GM21367 (cell line): ENCODE measurements at regions not wholly inside any gene's neighbourhood (a gene's known extent, or its start where the extent isn't known, plus 50 kb on each side); places are given as distances from the start of the nearest gene placed in this dataset.
"Not testable (repeated sequence)": the region's sequence is repeated elsewhere in the genome, so short reads cannot be mapped to it uniquely, and the experiment has no call there.

Source experiments
- ATAC-seq: cut with Tn5 transposase; IDR thresholded peaks from one replicate; pipeline ENCODE4 v1.9.1; 2021; ENCODE audit not compliant: unreplicated experiment

DNA sequence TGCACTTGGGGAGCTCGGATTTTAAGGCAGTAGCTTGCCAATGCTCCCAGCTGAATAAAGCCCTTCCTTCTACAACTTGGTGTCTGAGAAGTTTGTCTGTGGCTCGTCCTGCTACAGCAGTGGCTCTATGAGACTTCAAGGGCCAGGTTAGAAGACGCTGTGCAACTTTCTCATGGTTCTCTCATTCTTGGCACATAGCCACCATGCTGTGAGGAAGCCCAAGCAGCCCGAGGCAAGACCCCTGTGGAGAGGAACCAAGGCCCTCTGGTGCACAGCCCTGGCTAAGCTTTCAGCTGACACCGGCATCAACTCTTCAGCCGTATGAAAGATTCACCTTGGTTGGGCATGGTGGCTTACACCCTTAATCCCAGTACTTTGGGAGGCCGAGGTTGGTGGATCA is 116.9 kb upstream of the EEF2KMT start:
- no peak for ATAC-seq

DNA sequence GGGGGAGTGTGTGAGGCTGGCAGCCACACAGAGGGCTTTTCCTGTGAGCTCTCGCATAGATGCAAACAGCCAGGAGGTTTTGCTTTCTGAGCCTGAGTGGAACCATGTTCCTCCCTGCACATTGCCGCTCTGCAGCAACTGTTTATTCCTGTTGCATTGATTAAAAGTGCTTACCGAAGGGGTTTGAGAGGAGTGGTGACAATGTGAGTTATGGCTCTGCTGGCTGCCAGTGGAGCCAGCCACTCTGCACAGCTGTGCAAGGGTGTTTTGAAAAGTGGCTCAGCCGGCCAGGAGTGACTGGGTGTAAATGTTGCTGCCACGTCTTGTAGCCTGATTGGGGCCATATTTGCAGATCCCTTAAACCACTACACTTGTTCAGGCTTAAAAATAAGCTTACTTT is 114.9 kb upstream of the EEF2KMT start:
- not testable (repeated sequence) for ATAC-seq

DNA sequence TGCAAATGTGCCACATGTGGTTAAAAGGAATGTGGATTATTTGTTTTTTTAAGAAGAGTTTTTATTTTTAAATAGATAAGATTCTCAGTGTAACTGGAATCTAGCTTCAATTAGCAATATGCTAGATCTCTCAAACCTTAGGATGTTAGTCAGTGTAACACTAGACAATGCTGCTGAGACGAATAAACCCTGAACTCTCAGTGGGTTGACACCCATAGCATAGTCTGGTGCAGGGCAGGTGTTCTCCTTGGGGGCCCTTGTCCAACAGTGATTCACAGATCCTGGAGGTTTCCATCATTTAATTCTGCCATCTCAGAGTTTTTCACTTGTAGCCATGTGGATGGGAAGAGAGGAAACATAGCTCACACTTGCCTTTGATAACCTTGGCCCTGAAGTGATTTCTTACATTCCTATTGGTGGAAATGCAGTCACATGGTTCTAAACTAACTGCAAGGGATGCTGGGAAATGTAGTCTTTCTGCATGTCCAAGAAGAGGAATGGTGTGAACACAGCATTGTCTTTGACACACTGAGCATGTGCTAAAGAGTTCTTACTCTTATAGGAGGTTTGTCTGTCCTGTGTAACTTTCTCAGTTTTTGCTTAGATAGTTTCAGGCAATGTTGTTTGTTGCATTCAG is 110.4 kb upstream of the EEF2KMT start:
- not testable (repeated sequence) for ATAC-seq

DNA sequence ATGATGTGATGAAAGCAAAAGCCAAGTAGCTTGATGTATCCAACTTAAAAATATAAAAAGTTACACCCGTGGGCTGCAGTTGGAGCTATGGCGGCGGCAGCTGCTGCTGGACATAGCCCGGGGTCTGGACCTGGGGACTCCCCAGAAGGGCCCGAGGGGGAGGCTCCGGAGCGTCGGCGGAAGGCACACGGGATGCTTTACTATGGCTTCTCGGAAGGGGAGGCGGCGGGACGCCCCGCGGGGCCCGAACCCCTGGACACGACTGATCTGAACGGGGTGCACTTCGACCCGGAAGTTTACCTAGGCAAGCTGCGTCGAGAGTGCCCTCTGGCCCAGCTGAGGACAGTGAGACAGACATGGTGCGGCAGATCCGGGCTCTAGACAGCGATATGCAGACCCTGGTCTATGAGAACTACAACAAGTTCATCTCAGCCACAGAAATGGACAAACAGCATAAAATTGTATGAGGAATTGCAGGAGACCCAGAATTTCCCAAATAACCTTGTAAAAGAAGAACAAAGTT is 109.5 kb upstream of the EEF2KMT start:
- no peak for ATAC-seq

DNA sequence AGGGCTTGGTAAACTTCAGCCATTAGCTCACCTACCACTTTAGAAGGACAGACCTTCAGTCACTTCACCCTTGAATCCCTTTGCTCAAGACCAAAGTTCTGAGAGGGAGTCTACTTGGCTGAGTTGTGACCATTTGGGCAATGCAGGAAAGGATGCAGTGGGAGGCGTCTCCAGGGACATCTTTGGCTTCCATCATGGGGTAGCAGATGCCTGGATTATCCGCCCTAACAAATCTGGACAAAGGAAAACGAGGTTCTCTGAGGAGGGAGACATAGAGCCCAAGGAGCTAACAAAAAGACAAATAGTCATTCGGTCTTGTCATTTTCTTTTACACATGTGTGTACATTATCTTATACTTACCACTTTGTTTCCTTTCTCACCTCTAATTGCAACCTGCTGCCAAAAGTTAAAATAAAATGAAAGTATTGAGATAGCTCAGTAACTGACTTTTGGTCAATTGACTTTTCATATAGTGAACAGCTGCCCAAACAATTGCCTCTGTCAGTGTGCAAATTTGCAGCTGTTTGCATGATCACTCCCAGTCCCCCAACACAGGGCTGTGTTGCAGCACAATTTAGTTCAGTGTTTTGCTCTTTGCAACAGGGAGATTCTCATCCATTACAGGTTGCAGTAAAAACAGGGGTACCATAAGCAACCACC is 108.9 kb upstream of the EEF2KMT start:
- ATAC-seq: no peak

DNA sequence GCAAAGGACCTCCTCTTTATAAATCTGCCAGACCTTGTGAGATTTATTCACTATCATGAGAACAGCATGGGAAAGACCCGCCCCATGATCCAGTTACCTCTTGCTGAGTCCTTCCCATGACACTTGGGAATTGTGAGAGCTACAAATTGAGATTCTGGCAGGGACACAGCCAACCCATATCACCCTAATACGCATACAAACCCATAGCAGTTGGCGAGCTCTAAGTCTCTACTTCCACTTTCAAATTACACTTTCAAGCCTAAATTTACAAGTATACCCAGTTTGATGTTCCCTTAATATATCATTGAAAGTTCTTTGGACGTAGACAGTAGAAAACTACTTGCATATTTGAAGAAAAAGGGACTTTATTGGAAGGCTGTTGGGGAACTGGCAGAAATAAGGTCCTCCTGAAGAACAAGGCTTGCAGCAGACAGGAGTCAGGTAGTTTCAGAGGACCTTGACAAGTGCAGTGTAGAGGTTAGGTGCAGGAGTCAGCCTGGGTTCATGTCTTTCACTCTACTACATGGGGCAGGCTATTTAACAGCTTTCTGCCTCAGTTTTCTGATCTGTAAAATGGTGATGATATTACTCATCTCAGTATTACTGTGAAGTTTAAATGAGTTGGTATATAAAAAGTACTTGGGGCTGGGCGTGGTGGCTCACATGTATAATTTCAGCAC is 107.9 kb upstream of the EEF2KMT start:
- ATAC-seq: no peak

DNA sequence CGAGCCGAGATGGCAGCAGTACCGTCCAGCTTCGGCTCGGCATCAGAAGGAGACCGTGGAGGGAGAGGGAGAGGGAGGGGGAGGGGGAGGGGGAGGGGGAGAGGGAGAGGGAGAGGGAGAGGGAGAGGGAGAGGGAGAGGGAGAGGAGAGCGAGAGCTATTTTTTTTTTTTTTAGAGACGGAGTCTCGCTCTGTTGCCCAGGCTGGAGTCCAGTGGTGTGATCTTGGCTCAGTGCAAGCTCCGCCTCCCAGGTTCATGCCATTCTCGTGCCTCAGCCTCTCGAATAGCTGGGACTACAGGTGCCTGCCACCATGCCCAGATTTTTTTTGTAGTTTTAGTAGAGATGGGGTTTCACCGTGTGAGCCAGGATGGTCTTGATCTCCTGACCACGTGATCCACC is 106.1 kb upstream of the EEF2KMT start:
- not testable (repeated sequence) for ATAC-seq

DNA sequence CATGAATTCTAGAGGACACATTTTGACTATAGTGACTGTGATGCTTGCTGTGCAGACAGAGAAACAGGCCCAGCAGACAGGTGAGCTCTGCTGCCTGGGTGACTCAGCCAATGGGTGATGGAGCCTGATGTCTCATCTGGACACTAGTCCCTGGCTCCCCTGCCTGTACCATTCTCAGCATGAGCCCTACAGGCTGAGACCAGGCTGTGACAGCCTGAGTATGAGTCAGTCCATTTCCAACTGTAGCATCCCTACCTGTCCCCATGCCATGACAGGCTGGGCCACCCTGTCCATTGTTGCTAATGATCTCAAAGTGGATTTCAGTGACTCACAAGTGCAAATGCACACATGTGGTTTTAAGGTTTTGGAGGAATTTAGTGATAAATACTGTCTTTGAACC is 102.5 kb upstream of the EEF2KMT start:
- ATAC-seq: no peak

DNA sequence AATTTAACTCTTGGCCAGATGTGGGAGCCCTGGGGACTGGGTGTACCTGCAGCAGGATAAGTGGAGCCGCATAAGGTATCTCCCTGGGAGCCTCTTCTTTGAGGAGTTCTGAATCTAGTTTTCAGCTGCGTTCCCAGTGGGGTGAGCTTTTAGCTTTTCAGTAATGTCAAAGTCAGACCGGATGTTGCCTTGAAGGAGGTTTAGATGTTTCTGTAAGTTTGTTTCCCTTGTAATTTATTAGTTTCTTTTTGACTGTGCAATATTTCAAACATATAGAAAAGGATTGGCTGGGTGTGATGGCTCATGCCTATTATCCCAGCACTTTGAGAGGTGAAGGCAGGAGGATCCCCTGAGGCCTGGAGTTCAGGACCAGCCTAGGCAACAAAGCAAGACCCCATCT is 98.6 kb upstream of the EEF2KMT start:
- ATAC-seq: no peak

DNA sequence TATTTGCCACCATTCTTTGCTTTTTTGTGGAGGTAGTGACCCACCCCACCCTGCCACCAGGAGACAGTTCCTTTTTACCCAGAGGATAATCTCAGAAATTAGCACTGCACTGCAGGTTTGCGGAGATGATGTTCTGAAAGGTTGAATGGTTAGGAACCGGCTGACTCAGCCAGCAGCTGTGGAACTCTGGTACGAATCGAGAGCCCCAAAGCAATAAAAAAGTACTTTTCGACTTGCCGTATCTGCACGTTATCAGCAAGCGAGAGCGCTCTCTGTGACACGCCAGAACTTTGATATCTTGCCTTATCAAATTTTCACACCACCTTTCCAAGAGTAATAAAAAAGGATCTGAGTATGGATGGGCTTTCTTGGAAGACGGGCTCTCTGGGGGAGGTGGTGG is 96.3 kb upstream of the EEF2KMT start:
- no peak for ATAC-seq

DNA sequence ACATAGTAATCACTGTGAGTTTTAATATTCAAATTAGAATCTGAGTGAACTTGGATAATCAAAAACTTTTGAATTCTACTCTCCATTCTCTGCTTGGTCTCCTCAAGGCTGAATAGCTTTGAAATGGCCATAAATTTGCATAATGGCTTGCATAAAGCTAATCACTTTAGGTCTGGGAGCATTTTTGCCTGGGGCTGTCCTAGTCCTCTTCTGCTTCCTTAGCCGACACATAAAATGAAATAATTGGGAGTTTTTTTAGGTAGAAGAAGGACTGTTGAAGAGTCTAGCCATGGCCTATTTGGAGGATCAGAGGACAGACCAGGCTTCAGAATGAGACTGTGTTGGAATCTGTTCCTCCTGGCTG is 91.4 kb upstream of the EEF2KMT start:
- no peak for ATAC-seq

DNA sequence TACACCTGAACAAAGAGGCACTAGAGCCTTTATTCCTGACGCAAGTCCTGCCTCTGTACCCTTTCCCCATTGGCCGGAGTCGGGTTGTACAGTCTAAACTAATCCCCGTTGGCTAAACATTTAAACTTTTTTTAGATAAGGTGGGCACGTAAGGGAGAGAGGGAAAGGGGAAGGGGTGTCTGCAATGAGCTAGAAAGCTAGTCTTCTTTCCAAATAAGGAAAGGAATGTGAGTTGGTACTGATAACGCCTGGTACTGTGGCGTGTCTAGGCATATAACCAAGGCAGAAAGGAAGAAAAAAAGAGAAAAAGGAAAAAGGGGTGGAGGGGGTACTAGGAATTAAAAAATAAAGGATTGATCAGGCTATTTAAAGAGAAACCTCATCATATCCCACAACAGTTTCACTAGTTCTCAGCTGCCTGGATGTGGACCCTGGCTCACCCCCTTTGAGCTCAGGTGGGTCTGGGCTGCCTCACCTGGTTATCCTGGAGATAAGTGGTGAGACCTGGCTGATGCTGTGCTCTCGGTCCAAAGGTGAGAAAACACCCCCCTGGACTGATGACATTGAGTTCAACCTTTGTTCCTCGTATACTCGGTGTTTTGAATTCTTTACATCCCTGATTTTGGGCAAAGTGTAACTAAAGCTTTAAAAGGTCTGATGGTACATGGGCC is 90.9 kb upstream of the EEF2KMT start:
- no peak for ATAC-seq

DNA sequence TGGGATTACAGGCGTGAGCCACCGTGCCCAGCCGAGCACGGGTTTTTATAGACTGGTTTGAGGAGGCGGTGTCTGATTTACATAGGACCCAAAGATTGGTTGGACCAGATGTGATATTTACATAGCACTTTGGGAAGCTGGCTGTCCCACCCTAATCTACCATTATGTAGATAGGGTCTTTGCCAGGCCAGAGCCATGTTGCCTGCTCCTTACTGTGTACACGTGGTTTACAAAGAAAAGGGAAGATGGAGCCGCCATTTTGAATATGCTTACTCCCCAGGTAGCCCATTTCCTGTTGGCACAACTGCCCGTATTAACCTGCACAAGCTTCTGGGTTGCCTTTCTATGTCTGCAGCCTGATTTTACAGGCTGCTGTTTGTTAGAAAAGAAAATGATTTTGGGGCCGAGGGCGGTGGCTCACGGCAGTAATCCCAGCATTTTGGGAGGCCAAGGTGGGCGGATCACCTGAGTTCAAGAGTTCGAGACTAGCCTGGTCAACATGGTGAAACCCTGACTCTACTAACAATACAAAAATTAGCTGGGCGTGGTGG is 89.9 kb upstream of the EEF2KMT start:
- ATAC-seq: no peak

DNA sequence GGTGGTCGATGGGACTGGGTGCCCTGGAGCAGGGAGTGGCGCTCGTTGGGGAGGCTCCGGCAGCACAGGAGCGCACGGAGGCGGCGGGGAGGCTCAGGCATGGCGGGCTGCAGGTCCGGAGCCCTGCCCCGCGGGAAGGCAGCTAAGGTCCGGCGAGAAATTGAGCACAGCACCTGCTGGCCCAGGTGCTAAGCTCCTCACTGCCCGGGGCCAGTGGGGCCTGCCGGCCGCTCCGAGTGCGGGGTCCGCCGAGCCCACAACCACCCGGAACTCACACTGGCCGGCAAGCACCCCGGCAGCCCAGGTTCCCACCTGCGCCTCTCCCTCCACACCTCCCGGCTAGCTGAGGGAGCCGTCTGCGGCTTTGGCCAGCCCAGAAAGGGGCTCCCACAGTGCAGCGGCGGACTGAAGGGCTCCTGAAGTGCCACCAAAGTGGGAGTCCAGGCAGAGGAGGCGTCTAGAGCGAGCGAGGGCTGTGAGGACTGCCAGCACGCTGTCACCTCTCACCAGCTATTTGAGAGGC is 88.8 kb upstream of the EEF2KMT start:
- no peak for ATAC-seq

DNA sequence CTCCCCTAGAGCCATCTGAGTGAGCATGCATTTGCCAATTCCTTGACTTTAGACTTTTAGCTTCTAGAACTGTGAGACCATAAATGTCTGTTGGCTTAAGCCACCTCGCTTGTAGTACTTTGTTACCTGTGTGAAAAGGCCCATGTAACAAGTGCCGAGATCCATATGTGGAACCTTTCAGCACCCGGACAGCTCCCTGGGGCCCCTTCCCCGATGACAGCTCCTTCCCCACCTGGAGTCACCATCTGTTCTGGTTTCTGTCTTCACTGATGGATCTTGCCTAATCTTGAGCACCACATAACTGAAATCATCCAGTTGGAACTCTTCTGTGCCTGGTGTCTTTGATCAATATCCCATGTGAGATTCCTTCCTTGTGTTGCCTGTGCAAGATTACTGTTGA is 78.9 kb upstream of the EEF2KMT start:
- no peak for ATAC-seq

DNA sequence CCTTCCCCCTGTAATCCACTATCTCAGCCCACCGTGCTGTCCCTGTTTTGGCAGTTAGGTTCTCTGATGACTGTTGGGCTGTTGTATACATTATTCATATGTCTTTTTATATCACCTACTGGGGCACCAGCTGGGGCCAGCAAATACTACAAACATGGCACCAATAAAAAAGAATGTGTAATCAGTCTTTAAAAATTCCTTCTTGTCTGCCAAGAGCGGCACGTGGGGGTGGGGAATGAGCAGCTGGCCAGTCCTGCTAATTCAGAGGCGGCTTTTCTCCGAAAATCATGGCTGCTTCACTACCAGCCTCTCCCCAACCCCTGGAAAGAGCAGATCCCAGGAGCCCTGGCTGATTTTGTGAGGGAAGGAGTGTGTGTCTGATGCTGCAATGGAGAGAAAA is 77.7 kb upstream of the EEF2KMT start:
- ATAC-seq: no peak

DNA sequence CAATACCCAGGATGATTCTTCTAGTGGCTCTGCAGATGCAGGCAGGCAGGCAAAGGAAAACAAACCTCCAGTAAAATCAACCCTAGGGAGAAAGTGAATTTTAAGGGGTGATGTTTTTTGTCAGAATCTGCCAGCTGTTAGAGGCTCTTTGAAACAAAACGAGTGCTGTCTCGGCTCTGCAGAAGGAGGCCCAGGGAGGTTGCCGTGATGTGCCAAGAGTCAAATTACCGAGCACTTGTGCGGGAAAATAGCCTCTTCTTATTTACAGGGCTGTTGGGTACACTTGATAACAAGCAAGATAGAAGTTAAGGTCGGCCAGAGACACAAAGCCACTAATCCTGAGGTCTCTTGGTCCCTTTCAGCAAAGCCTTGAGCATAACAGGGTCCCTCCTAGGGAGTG is 68.9 kb upstream of the EEF2KMT start:
- ATAC-seq: no peak

DNA sequence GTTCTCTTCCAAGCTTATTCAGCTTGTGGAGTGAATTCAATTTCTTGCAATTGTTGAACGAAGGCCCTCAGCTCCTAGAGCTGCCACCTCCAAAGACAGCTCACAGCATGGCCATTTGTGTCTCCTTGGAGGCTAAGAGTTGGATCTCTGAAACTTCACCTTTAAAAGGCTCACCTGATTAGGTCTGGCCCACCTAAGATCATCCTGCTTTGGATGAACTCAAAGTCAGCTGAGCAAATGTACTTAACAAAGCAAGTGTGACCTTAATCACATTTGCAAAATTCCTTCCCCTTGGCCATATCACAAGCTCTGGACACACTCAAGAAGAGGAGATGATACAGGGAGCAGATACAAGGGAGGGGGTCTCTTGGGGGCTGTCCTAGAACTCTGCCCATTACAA is 67.8 kb upstream of the EEF2KMT start:
- ATAC-seq: not testable (repeated sequence)

DNA sequence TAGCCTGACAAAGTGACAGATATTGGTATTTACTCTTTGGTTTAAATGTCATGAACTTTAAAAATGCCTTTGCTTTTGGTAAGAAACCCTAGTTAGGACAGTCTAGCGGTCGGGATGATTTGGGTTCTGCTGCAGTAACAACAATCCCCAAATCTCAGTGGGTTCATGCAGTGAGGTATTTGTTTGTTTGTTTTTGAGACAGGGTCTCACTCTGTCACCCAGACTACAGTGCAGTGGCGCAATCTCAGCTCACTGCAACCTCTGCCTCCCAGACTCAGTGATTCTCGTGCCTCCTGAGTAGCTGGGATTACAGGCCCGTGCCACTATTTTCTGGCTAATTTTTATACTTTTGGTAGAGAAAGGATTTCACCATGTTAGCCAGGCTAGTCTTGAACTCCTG is 65.2 kb upstream of the EEF2KMT start:
- ATAC-seq: not testable (repeated sequence)

DNA sequence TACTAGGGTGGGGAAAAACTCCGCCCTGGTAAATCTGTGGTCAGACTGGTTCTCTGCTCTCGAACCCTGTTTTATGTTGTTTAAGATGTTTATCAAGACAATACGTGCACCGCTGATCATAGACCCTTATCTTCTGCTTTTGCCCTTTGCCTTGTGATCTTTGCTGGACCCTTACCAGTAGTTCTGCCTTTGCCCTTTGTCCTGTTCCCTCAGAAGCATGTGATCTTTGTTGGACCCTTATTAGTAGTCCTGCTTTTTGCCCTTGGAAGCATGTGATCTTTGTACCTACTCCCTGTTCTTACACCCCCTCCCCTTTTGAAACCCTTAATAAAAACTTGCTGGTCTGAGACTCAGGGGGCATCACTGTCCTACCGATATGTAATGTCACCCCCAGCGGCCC is 64.3 kb upstream of the EEF2KMT start:
- not testable (repeated sequence) for ATAC-seq

DNA sequence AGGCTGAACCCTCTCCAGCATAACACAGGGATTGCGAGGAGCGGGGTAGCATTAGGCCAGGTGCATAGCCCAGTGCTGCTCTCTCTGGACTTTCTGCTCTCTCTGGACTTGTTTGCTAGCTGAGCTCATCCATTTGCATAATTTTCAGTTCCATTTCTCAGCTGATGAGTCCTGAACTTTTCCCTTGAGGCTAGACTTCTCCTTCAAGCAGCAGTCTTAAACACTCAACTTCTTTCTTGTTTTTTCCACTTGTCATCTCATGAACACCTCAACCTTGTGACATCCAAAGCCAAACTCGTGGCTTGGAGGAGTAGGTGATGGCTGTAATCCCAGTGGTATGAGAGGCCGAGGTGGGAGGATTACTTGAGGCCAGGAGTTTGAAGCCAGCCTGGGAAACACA is 62.4 kb upstream of the EEF2KMT start:
- ATAC-seq: not testable (repeated sequence)
